Esophagus (tissue), 2 donors: ENCODE measurements at regions not wholly inside any gene's neighbourhood (a gene's known extent, or its start where the extent isn't known, plus 50 kb on each side); places are given as distances from the start of the nearest gene placed in this dataset.
"Not testable (repeated sequence)": the region's sequence is repeated elsewhere in the genome, so short reads cannot be mapped to it uniquely, and the experiment has no call there.

Experiments used
- H3K27ac ChIP-seq, 2 donors: one replicate each; pipeline ENCODE4 v1.5.1; 2013; ENCODE audit warnings: low read depth in 2 of 2, mild to moderate bottlenecking in 2 of 2, inconsistent platforms in 1 of 2, low read length in 1 of 2, moderate library complexity in 1 of 2
- H3K27me3 ChIP-seq, 2 donors: one replicate each; pipeline ENCODE4 v1.6.1; 2013; ENCODE audit warnings: low read length in 2 of 2, control low read depth in 1 of 2, mild to moderate bottlenecking in 1 of 2; ENCODE audit not compliant: insufficient read depth in 2 of 2, control insufficient read depth in 1 of 2
- H3K36me3 ChIP-seq, 2 donors: one replicate each; pipeline ENCODE4 v1.6.1; 2013; ENCODE audit warnings: low read length in 1 of 2; ENCODE audit not compliant: control insufficient read depth in 2 of 2, insufficient read depth in 2 of 2
- H3K4me1 ChIP-seq, 2 donors: one replicate each; pipeline ENCODE4 v1.6.1; 2013; ENCODE audit warnings: low read length in 1 of 2; ENCODE audit not compliant: control insufficient read depth in 2 of 2, insufficient read depth in 2 of 2
- H3K4me3 ChIP-seq, 2 donors: one replicate each; pipeline ENCODE4 v1.5.1; 2013; ENCODE audit warnings: low read length in 2 of 2, mild to moderate bottlenecking in 2 of 2, low read depth in 1 of 2, moderate library complexity in 1 of 2
- H3K9me3 ChIP-seq, 2 donors: one replicate each; pipeline ENCODE4 v1.6.1; 2013; ENCODE audit warnings: mild to moderate bottlenecking in 2 of 2, low read depth in 1 of 2, low read length in 1 of 2, moderate library complexity in 1 of 2; ENCODE audit not compliant: control insufficient read depth in 2 of 2, insufficient read depth in 1 of 2
- WGBS, 2 donors: extraction: QIAGEN DNeasy Blood & Tissue Kit; methylation state at CpG; one replicate each; pipeline ENCODE4 v1.1.7; 2013; 5-methylcytosine and 5-hydroxymethylcytosine counted together
- donor health status: healthy with polysubstance abuse.
- donor health status: Bipolar disorder and iron deficiency.

DNA sequence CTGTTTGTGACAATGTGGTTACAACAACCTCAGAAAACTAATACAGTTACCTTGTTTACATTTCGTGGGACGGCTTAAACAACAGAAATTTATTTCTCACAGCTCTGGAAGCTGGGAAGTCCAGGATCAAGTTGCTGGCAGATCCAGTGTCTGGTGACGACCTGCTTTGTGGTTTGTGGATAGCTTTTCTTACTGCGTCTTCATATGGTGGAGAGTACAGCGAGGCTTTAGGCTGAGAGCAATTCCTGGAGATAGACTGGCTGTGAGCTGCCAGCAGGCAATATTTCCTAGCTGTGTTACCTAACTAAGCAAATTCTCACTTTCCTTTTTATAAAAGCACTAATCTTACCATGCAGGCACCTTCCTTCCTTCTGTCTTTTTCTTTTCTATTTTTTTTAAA, 1203.5 kb upstream of the PRR20A start:
- H3K4me3 ChIP-seq: no peak overlapping the region
- 75 to 78% methylated on average over 5 of the region's 5 CpGs for WGBS, 2 donors
- no peaks in the 10 kb centered on the region for H3K4me1 ChIP-seq
- H3K9me3 ChIP-seq: peaks cover 0 to 2% of the 10 kb centered on the region in 2 donors
- no peaks in the 10 kb centered on the region for H3K27me3 ChIP-seq
- H3K36me3 ChIP-seq: no peaks in the 10 kb centered on the region
- H3K27ac ChIP-seq: no peak overlapping the region

DNA sequence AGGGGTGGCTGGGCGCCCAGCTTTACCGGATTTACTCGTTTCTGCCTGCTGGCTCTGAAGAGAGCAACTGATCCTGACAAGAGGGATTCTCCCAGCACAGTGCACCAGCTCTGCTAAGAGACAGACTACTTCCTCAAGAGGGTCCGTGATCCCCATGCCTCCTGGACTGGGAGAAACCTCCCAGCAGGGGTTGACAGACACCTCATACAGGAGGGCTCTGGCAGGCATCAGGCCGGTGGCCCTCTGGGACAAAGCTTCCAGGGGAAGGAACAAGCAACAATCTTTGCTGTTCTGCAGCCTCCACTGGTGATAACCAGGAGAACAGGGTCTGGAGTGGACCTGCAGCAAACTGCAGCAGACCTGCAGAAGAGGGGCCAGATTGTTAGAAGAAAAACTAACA, 1192.5 kb upstream of the PRR20A start:
- 78 to 88% methylated on average over 5 of the region's 5 CpGs for WGBS, 2 donors
- Histone ChIP-seq H3K27me3 (no peaks in the 10 kb centered on the region), H3K4me3 (no peak overlapping the region), H3K27ac (no peak overlapping the region), H3K4me1 (no peaks in the 10 kb centered on the region), H3K9me3 (peaks cover 4 to 9% of the 10 kb centered on the region in 2 donors), H3K36me3 (no peaks in the 10 kb centered on the region)

DNA sequence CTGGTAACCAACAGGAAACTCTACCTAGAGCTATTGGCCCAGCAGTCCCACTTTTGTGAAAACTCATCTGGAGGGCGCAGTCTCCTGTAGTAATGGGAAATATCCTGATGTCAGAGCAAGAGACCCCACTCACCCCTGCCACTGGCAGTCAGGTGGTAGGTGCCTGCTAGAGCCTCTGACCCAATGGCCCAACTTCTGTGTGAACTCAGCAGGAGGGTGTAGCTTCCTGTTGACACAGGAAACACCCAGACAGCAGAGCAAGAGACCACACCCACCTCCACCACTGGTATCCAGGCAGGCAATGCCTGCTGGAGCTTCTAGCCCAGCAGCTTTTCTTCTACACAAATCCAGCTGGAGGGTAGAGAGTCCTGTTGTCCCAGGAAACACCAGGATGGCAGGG, 1176.8 kb upstream of the PRR20A start:
- H3K27ac ChIP-seq: no peak overlapping the region
- no peak overlapping the region for H3K4me3 ChIP-seq
- H3K4me1 ChIP-seq: no peaks in the 10 kb centered on the region
- no peaks in the 10 kb centered on the region for H3K36me3 ChIP-seq
- 95 to 96% methylated on average over 1 of the region's 1 CpG for WGBS, 2 donors
- H3K27me3 ChIP-seq: no peaks in the 10 kb centered on the region
- H3K9me3 ChIP-seq: peaks cover 13 to 15% of the 10 kb centered on the region in 2 donors

DNA sequence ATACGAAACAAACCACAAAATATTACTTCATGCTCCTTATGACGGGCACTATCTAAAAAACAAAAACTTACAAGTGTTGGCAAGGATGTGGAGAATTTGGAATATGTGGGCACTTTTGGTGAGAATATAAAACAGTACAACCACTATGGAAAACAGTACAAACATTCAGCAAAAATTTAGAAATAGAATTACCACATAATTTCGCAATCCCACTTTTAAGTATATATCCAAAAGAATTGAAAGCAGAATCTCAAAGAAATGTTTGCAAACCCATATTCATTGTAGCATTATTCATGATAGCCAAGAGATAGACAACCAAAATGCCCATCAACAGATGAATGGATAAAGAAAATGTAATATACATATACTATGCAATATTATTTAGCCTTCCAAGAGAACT, 1173.7 kb upstream of the PRR20A start:
- no peak overlapping the region for H3K4me3 ChIP-seq
- H3K36me3 ChIP-seq: no peaks in the 10 kb centered on the region
- 91 to 96% methylated on average over 3 of the region's 3 CpGs for WGBS, 2 donors
- no peaks in the 10 kb centered on the region for H3K27me3 ChIP-seq
- H3K4me1 ChIP-seq: no peaks in the 10 kb centered on the region
- peaks cover 13 to 15% of the 10 kb centered on the region in 2 donors for H3K9me3 ChIP-seq
- no peak overlapping the region for H3K27ac ChIP-seq

DNA sequence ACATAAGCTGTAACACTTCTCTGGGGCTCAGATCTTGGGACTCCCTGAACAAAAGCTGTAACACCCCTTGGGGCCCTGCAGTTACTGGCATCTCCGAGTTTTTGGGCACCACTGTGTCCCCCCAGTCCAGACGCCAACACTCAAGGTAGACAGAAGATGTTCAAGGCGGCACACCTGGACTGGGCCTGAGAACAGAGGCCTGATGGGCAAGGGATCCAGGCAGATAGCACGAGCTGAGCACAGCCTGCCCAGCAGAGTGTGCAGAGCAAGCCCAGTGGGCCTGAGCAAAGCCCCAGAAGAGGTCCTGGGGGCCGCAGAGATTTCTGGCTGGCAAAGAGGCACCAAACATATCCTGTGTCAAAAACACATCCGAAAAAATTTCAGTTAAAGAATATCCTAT, 1163.3 kb upstream of the PRR20A start:
- no peaks in the 10 kb centered on the region for H3K36me3 ChIP-seq
- no peak overlapping the region for H3K4me3 ChIP-seq
- H3K4me1 ChIP-seq: no peaks in the 10 kb centered on the region
- peaks cover 0 to 2% of the 10 kb centered on the region in 2 donors for H3K9me3 ChIP-seq
- no peak overlapping the region for H3K27ac ChIP-seq
- H3K27me3 ChIP-seq: no peaks in the 10 kb centered on the region
- WGBS, 2 donors: 70 to 78% methylated on average over 6 of the region's 6 CpGs

DNA sequence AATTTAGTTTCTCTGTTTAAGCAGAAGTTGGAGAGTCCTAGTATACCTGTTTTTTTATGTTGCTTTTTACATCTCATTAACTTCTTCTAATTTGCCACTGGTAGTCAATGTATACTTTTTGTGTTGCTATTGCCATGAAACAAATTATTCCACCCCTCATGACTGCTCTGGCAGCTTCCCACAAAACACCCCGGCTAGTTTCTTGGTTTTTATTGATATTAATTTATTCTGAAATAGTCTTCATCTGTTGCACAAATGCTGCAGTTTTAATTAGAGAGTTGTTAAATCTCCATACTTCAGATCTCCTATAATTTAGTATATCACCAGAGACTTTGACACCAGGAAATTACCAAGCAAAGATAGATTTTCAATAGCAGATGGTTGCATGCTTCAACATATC, 1159.3 kb upstream of the PRR20A start:
- WGBS, 2 donors: 57 to 65% methylated on average over 1 of the region's 1 CpG
- Histone ChIP-seq H3K9me3 (peaks cover 0 to 2% of the 10 kb centered on the region in 2 donors), H3K27me3 (no peaks in the 10 kb centered on the region), H3K4me3 (no peak overlapping the region), H3K36me3 (no peaks in the 10 kb centered on the region), H3K27ac (no peak overlapping the region), H3K4me1 (no peaks in the 10 kb centered on the region)

DNA sequence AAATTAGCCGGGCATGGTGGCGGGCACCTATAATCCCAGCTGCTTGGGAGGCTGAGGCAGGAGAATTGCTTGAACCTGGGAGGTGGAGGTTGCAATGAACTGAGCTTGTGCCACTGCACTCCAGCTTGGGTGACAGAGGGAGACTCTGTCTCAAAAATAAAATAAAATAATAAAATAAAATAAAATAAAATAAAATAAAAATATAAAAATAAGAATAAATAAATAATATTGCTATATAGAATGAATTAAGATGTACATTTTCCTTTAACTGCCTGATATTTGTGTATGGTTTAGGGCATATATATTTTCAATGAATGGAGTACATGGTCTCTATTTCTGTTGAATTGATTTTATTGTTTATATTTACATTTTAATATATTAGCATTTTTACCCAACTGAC, 1156.7 kb upstream of the PRR20A start:
- not testable (repeated sequence) for H3K27ac ChIP-seq, H3K36me3 ChIP-seq, H3K4me3 ChIP-seq, H3K27me3 ChIP-seq, H3K9me3 ChIP-seq, H3K4me1 ChIP-seq
- 91 to 94% methylated on average over 2 of the region's 2 CpGs for WGBS, 2 donors

DNA sequence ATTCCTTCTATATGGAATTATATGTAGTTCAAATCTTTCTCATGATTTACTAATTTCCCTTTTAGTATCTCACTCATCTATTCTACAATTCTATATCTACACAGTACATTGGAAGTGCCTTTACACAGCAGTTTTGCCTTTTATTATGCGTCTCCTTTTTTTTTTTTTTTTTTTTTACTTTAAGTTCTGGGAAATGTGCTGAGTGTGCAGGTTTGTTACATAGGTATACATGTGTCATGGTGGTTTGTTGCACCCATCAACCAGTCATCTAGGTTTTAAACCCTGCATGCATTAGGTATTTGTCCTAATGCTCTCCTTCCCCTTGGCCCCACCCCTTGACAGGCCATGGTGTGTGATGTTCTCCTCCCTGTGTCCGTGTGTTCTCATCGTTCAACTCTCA, 1150.1 kb upstream of the PRR20A start:
- H3K27me3 ChIP-seq: no peaks in the 10 kb centered on the region
- 95 to 98% methylated on average over 3 of the region's 3 CpGs for WGBS, 2 donors
- no peak overlapping the region for H3K27ac ChIP-seq
- H3K4me1 ChIP-seq: no peaks in the 10 kb centered on the region
- no peaks in the 10 kb centered on the region for H3K36me3 ChIP-seq
- no peak overlapping the region for H3K4me3 ChIP-seq
- H3K9me3 ChIP-seq: no peaks in the 10 kb centered on the region

DNA sequence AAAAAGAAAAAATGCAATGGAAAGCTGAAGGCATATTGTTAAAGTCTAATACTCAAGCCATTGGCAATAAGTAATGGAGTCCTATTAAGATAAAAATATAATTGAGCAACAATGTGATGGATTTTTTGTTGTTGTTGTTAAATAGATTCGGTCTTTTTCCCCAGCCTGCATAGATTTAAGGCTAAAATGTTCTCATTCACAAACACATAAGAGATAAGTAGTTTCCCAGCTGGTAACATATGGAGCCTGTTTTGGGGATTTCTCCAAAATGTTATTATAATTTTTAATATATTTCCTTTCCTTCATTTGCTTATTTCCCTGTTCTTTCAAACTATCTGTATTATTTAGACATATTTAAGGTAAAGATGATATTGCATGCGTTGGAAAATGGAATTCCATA, 1149.1 kb upstream of the PRR20A start:
- WGBS, 2 donors: 61 to 71% methylated on average over 2 of the region's 2 CpGs
- Histone ChIP-seq H3K27ac (no peak overlapping the region), H3K4me3 (no peak overlapping the region), H3K9me3 (no peaks in the 10 kb centered on the region), H3K4me1 (no peaks in the 10 kb centered on the region), H3K27me3 (no peaks in the 10 kb centered on the region), H3K36me3 (no peaks in the 10 kb centered on the region)

DNA sequence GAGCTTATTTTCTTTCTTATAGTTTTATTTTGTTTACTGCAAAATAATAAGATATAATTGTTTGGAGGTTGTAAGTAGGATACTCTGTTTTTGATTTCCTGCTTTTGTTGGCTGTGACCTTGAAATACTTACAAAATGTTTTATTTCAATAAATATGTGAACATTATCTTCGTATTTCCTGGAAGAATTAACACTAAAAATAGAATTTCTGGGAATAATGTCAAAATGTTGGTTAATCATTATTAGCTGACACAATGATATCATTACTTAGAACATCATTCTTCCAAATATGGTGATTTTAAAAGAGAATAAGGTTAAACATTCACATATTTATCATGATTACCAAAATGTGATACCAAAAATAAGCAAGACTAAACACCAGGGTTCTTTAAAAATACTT, 1148.6 kb upstream of the PRR20A start:
- Histone ChIP-seq H3K36me3 (no peaks in the 10 kb centered on the region), H3K9me3 (no peaks in the 10 kb centered on the region), H3K27ac (no peak overlapping the region), H3K4me3 (no peak overlapping the region), H3K4me1 (no peaks in the 10 kb centered on the region), H3K27me3 (no peaks in the 10 kb centered on the region)
- WGBS, 2 donors: 5 to 8% methylated on average over 1 of the region's 1 CpG
